ENCODE measurements at regions not wholly inside any gene's neighbourhood (a gene's known extent, or its start where the extent isn't known, plus 50 kb on each side); places are given as distances from the start of the nearest gene placed in this dataset.
A peak's percentile ranks its signal among the peaks of the same experiment; 100 is the strongest.

DNA sequence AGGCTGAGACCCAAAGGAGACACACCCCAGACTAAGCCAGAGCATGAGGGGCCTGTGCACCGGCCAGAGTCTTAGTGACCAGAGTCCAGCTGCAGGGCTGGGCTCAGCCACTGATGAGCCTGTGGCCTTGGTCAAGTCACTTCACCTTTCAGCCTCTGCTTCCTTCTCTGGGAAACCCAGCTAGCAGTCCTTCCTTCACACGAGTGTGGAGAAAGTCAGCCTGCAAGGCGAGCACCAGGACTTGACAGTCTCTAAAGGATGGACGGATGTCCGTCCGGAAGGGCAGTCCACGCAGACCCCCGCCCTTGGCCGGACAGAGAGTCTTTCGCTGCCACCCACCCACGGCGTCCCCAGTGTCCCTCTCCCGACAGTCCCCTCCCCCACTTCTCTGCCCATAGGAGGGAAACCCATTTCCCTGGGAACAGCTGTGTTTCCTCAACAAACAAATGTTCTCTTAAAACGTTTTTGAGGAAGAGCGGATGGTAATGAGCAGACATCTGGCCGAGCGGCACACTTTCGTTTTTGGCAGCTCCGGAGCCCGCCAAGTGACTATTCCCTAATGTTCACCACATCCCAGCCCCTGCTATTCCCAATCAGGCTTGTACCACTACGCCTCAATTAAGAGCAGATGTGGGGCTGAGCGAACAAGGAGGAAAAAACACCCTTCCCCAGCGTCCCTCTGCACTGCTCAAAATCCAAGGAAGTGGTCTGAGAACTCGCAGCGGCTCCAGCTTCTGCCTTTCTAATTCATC lies 129.1 kb upstream of the SMAD3 start:
- DNase-seq: peak in 1 of 2 donors; percentile 27
- ATAC-seq: no peak
- intact Hi-C loops (cut with DNase I, micrococcal nuclease): no loop called here

DNA sequence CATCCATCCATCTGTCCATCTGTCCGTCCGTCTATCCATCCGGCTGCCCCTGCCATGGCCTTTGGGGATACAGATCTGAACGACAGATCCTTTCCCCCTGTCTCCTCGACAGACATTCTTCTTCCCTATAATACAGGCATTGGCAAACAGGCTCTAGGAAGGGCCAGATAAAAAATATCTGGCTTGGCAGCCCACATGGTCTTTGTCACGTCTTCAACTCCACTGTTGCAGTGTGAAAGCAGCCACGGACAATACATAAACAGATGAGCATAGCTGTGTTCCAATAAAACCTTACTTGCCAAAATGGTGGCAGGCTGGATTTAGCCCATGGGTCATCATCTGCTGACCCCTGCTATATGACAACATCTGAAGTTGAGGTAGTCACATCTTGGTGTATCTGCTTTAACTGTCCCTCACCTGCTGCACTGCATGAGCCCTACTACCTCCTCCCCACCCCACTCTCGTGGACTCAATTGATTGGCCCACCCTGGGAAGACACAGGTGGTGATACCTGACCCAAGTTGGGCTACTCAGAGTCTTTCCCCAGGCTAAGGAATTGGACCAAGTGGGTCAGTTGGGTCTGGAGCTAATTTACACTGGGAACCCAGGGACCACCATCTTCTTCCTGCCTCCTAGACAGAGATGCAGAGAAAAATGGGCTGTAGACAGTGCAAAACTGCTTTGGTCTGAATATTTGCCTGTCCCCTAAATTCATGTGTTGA lies 128.4 kb upstream of the SMAD3 start:
- intact Hi-C loops (cut with DNase I, micrococcal nuclease): no loop called here
- ATAC-seq: no peak
- DNase-seq: peak in 1 of 2 donors; percentile 6

DNA sequence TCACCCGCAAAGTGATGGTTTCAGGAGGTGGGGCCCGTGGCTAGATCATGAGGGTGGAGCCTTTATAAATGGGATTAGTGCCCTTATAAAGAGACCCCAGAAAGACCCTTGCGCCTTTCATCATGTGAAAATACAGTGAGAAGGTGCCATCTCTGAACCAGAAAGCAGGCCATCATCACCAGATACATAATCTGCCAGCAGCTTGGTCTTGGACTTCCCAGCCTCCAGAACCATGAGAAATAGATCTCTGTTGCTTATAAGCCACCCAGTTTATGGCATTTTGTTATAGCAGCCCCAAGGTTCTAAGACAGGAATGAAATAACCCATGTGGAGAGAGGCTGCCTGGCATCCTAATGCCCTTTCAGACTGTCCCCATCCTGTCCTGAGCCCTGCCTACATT lies 127.8 kb upstream of the SMAD3 start:
- ATAC-seq (no peak), DNase-seq (peak in 1 of 2 donors; percentile 5)
- intact Hi-C loops (cut with DNase I, micrococcal nuclease): no loop called here

GRCh38 chr15:66938114-66938830 lies 127.1 kb upstream of the SMAD3 start:
- DNase-seq (peak in 1 of 2 donors; percentile 24), ATAC-seq (peak; percentile 82)
- intact Hi-C loops (cut with DNase I, micrococcal nuclease): no loop called here

DNA sequence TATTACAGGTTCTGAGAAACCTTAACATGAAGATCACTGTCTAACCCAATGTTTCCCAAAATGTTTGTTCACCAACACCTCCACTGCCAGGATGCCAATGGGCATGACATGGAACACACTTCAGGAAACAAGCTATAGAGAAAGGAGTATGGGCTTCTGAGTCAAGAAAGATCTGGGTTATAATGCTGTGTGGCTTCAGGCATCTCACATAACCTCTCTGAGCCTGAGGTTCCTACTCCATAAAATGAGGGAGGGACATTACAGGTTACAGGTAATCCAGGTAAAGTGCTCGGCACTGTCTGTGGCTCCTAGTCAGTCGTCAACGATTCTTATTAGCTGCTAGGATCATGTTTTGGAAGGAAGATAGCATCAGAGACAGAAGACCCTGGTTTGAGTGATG lies 126.4 kb upstream of the SMAD3 start:
- DNase-seq: no peak
- no peak for ATAC-seq
- intact Hi-C loops (cut with DNase I, micrococcal nuclease): no loop called here

DNA sequence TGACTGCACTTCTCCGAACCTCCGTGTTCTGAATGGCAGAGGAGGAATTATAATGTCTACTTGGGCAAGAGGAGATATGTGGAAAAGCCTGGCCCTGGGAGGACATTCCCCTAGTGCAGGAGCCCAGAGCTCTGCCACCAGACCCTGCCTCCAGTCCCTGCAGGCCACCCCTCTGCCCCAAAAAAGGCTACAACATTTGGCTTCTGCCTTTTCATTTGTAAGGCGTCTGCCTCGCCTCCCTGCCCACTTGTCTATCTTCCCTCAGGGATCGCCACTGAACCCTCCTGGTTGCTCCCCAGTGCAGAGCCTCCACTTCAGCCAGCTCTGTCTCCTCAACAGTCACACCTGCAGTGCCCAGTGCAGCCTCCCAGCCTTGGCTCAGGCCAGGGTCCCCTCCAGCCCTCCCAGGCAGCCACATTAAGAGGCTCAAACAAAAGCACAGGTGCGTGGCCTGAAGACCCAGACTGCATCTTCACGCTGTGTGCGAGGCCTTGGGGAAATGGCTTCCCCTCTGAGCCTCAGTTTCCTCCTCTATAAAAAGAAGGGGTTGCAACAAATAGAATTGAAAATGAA lies 125.9 kb upstream of the SMAD3 start:
- DNase-seq: peak in 1 of 2 donors; percentile 9
- intact Hi-C loops (cut with DNase I, micrococcal nuclease): loop anchor here (10.0 kb wide), 2 partner anchors 365 to 495 kb away; no protein-coding TSS in a partner anchor
- ATAC-seq: no peak

DNA sequence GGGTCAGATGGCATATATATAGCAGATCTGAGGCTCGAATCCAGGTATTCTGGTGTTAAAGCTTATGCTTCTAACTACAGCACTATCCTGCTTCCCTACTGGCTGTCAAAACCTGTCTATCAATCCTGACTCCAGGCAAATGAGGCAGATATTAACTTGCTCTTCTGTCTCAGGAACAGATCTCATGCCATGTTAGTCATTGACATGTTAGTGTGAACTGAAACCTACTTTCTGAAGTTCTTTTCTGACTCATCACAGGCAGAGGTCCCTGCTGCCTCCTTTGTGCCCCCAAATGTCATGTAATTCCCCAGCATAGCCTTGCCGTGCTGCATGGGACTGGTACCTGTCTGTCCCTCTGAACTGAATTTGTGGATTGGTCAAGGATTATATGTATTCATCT lies 125.0 kb upstream of the SMAD3 start:
- DNase-seq (peak in 1 of 2 donors; percentile 10), ATAC-seq (no peak)
- intact Hi-C loops (cut with DNase I, micrococcal nuclease): loop anchor here (10.0 kb wide), 2 partner anchors 364 to 494 kb away; no protein-coding TSS in a partner anchor

- ATAC-seq (no peak), DNase-seq (peak in 1 of 2 donors; percentile 15)
- intact Hi-C loops (cut with DNase I, micrococcal nuclease): loop anchor here (10.0 kb wide), 2 partner anchors 364 to 494 kb away; no protein-coding TSS in a partner anchor
Observed at GRCh38 chr15:66941108-66941711, 124.2 kb upstream of the SMAD3 start.

DNA sequence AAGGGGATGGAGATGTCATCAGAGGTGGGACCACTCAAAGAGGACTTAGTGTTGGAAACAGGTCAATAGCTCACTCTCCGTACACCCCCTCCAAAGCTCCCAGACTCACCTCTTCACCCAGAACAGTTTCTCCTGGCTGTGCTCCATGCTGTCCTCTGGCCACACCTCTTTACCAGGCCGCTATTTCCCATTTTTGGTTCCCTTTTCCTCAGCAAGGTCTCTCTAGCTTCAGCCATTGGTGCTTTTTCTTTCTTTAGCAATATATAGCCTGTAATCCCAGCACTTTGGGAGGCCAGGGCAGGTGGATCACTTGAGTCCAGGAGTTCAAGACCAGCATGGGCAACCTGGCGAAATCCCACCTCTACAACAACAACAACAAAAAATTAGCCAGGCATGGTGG lies 123.6 kb upstream of the SMAD3 start:
- DNase-seq (peak in 1 of 2 donors; percentile 21), ATAC-seq (no peak)
- intact Hi-C loops (cut with DNase I, micrococcal nuclease): loop anchor here (10.0 kb wide), 2 partner anchors 363 to 493 kb away; no protein-coding TSS in a partner anchor

DNA sequence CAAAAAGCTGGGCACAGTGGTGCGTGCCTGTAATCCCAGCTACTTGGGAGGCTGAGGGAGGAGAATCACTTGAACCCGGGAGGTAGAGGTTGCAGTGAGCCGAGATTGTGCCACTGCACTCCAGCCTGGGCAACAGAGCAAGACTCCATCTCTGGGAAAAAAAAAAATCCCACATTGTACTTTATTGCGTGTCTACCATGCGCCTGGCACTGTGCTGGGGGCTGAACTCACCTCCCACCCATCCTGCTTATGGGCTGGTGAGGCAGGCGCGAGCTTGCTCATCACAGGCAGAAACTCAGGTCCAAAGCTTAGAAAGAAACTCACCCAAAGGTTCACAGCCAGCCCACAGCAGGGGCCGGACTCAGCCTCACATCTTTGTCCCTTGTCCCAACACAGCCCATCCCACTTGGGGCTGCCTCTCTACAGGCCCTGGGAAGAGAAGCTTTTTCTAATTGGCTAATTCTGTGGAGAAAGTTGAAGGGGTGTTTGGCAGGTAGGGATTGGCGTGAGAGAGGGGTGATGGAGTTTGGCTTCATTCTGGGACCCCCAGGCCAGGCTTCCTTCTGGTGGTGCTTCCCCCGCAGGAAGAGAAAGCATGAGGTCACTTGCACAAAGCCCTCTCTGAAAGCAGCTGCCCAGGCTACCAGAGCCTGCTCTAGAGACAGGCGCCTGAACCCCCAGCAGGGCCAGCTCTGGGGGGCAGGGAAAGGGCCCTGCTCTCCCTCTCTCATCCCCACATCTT lies 122.6 kb upstream of the SMAD3 start:
- intact Hi-C loops (cut with DNase I, micrococcal nuclease): loop anchor here (10.0 kb wide), 2 partner anchors 362 to 492 kb away; no protein-coding TSS in a partner anchor
- ATAC-seq (no peak), DNase-seq (peak in 1 of 2 donors; percentile 9)

DNA sequence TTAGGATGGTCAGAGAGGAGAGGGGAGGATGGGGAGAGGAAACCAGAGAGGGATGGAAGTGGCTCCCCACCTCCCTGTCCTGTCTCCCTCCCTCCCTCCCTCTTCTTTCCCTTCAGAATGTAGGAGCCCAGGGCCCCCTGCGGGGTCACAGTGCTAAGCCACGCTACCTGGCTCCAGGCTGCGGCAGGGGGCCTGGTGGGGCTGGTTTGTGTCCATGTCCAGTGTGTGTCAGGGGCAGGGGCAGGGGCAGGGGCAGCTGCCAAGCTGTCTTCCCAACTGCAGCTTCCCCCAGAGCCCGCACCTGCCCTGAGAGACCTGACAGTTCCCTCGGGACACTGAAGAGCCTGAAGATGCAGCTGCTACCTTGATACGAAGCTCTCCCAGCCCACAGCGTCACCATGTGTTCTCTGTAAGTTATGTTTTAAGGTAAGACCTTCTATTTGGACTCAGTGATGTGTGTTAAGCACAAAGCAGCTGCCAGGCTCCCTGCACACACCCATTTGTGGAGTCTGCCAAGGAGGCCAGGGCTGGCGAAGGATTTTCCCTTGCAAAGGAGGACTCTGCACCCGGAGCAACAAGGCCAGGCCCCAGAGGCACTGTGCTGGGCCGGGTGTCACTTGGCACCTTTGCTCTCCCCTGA lies 121.8 kb upstream of the SMAD3 start:
- peak; percentile 86 for ATAC-seq
- intact Hi-C loops (cut with DNase I, micrococcal nuclease): loop anchor here (10.0 kb wide), 2 partner anchors 361 to 491 kb away; no protein-coding TSS in a partner anchor
- peak; percentile 46 to 48 for DNase-seq

DNA sequence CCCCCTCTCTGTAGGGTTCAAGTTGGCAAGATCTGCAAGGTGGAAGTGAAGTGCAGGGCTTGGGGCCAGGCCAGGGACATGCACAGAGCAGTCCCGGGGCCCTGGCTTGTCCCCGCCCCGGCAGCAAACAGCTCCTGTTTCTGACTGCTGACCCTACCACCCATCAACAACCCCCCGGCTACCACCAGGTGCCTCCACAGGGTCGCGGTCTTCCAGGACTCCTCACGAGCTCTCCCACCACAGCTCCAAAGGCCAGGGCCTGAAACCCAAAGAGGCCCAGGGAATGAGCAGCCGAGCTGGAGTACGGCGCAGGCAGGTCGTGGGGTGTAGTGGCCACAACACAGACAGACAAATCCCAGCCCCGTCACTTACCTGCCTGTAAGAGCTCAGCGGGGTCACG lies 121.3 kb upstream of the SMAD3 start:
- no peak for DNase-seq
- ATAC-seq: no peak
- intact Hi-C loops (cut with DNase I, micrococcal nuclease): loop anchor here (10.0 kb wide), 2 partner anchors 361 to 491 kb away; no protein-coding TSS in a partner anchor

- no peak for DNase-seq
- intact Hi-C loops (cut with DNase I, micrococcal nuclease): loop anchor here (5.0 to 10.0 kb wide), 3 partner anchors 357 to 490 kb away; no protein-coding TSS in a partner anchor
Observed at GRCh38 chr15:66945286-66945685, 120.1 kb upstream of the SMAD3 start.

DNA sequence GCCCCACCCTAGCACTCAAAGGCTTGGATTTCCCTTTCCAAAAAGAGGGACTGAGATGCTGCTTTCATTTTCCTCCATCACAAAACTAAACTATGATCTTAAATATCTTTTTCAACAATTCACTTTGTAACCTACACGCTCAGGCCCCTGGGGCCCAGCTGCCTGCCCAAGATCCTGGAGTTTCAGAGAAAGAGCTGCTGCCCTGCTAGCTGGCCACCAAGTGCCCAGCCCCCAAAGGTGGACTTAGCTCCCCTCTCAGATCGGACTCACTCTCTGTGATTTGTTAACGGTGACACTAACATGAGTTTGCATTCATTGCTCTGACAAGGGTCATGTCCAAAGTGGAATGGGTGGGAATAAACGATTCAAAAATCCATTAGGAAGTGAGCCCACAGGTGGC lies 119.6 kb upstream of the SMAD3 start:
- no peak for DNase-seq
- no peak for ATAC-seq
- intact Hi-C loops (cut with DNase I, micrococcal nuclease): loop anchor here (5.0 to 10.0 kb wide), 3 partner anchors 356 to 489 kb away; no protein-coding TSS in a partner anchor

More at GRCh38 chr15:66945286-66945685, 120.1 kb upstream of the SMAD3 start:
- no peak for ATAC-seq

- ATAC-seq (peak; percentile 53), DNase-seq (peak in 1 of 2 donors; percentile 64)
- intact Hi-C loops (cut with DNase I, micrococcal nuclease): loop anchor here (5.0 to 10.0 kb wide), 3 partner anchors 356 to 488 kb away; no protein-coding TSS in a partner anchor
Observed at GRCh38 chr15:66946578-66947164, 118.7 kb upstream of the SMAD3 start.

DNA sequence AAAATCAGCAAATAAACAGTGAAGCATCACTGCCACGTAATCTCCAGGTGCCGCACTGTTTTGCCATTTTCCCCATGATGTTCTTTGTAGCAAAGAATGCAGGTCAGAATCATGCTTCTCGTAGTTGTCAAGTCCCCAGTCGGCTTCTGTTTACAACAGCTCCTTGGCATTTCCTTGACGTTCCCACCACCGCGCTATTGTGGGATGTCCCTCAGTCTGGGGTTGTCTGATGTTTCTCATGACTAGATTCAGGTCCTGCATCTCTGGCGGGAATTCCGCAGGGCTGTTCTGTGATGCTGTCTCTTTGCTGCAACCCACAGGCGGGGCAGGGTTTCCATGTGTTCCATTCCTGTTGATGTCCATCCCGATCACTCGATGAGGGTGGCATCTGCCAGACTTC lies 117.9 kb upstream of the SMAD3 start:
- DNase-seq: no peak
- no peak for ATAC-seq
- intact Hi-C loops (cut with DNase I, micrococcal nuclease): loop anchor here (5.0 to 10.0 kb wide), 3 partner anchors 355 to 487 kb away; no protein-coding TSS in a partner anchor
